HUES64 (cell line): ENCODE measurements at regions not wholly inside any gene's neighbourhood (a gene's known extent, or its start where the extent isn't known, plus 50 kb on each side); places are given as distances from the start of the nearest gene placed in this dataset.
"Not testable (repeated sequence)": the region's sequence is repeated elsewhere in the genome, so short reads cannot be mapped to it uniquely, and the experiment has no call there.

Experiments
- H3K27ac ChIP-seq: 2 replicates; pipeline ENCODE4 v1.7.0; 2013; ENCODE audit warnings: low read depth, low read length, inconsistent platforms
- H3K27me3 ChIP-seq: 2 replicates; pipeline ENCODE4 v1.6.1; 2013; ENCODE audit warnings: mild to moderate bottlenecking, low read length; ENCODE audit not compliant: insufficient read depth
- H3K36me3 ChIP-seq: 2 replicates; pipeline ENCODE4 v1.6.1; 2013; ENCODE audit warnings: mild to moderate bottlenecking, low read length; ENCODE audit not compliant: insufficient read depth
- H3K4me1 ChIP-seq: 2 replicates; pipeline ENCODE4 v1.6.1; 2013; ENCODE audit warnings: mild to moderate bottlenecking, low read length, moderate library complexity; ENCODE audit not compliant: insufficient read depth
- H3K4me3 ChIP-seq: 2 replicates; pipeline ENCODE4 v1.5.1; 2013; ENCODE audit warnings: mild to moderate bottlenecking, low read length, moderate library complexity
- H3K9ac ChIP-seq: 2 replicates; pipeline ENCODE4 v1.6.1; 2013; ENCODE audit warnings: mild to moderate bottlenecking, low read depth, low read length
- H3K9me3 ChIP-seq: 2 replicates; pipeline ENCODE4 v1.6.1; 2013; ENCODE audit warnings: low read depth, low read length; ENCODE audit not compliant: insufficient read depth
- WGBS: fragments of 150-250, 120-280 bp; methylation state at CpG from one replicate; pipeline ENCODE4 v1.1.7; 2013; ENCODE audit warnings: missing lambda C conversion rate; 5-methylcytosine and 5-hydroxymethylcytosine counted together

DNA sequence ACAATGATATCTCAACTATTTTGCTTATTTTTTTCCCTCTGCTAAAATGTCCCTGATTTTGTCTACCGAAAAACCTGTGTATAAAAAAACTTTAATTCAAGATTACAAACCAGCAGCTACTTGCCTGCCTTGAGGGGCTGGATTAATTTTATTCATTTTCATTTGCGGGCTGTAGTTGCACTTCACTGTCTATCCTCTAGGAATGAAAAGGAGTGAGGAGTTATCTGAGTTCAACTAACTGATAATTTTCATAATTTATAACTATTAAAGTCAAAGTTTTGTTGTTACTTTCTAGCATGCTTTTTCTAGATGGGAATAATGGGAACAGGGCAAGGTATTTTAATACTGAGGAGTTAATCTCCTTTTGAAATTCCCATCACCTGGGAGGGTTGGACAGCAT is 50.3 kb upstream of the AGTPBP1 start:
- not testable (repeated sequence) for H3K27me3 ChIP-seq, H3K9me3 ChIP-seq, H3K27ac ChIP-seq, H3K9ac ChIP-seq, H3K4me3 ChIP-seq, H3K36me3 ChIP-seq, H3K4me1 ChIP-seq
- 83% methylated on average over 1 of the region's 2 CpGs for WGBS

DNA sequence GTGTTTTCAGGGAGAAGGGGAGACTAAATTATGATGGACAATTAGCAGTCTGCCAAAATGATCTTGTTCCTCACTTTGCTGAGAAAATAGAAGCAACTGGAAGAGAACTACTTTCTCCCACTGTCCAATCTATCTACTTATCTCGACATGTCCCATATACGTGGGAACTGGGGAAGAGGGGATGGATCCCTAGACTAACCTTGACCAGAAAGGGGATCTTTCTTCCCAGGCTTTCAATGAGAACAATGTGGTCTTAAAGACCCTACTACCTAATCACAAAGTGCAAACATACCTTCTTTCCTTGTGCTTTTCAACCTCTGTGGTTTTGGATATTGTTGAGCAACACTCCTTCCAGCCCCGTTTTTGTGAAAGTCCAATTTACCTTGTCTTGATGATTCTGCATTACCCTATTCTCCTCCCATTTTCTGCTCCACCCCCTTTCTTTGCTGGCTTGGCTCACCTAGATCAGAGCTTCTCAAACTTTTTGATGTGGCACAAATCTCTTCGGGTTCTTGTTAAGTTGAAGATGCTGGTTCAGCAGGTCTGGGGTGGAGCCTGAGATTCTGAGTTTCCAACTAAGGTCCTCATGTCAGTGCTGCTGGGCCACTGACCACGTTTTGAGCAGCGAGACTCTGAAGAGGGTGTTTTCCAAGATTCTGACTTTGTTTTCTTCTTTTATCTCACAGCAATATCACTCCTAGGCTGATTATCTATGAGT is 61.4 kb upstream of the AGTPBP1 start:
- not testable (repeated sequence) for H3K9ac ChIP-seq, H3K4me1 ChIP-seq, H3K27me3 ChIP-seq, H3K27ac ChIP-seq, H3K36me3 ChIP-seq, H3K4me3 ChIP-seq, H3K9me3 ChIP-seq
- WGBS = 79% methylated on average over 4 of the region's 6 CpGs

DNA sequence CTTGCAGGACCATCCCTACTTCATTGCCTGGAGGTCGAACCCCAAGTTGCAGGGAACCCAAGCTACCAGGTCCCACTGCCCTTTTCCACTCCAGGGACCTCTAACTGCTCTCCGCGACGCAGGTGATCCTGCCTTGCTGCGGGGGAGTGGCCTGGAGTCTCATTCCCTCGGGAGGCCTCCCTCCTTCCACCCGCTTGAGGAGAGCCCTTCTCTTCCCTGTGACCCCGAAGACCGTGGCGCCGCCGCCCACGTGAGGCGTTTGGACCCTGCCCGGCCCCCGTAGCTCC is 63.0 kb upstream of the AGTPBP1 start:
- H3K4me3 ChIP-seq = peak overlapping the region; percentile 84
- not testable (repeated sequence) for H3K4me1 ChIP-seq, H3K36me3 ChIP-seq, H3K9me3 ChIP-seq, H3K27me3 ChIP-seq
- H3K9ac ChIP-seq = peak overlapping the region; percentile 25; the same call in 1 of the 2 replicates
- H3K27ac ChIP-seq = peak overlapping the region; percentile 70; the same call in 1 of the 2 replicates
- WGBS = under 1% methylated on average over 16 of the region's 16 CpGs

DNA sequence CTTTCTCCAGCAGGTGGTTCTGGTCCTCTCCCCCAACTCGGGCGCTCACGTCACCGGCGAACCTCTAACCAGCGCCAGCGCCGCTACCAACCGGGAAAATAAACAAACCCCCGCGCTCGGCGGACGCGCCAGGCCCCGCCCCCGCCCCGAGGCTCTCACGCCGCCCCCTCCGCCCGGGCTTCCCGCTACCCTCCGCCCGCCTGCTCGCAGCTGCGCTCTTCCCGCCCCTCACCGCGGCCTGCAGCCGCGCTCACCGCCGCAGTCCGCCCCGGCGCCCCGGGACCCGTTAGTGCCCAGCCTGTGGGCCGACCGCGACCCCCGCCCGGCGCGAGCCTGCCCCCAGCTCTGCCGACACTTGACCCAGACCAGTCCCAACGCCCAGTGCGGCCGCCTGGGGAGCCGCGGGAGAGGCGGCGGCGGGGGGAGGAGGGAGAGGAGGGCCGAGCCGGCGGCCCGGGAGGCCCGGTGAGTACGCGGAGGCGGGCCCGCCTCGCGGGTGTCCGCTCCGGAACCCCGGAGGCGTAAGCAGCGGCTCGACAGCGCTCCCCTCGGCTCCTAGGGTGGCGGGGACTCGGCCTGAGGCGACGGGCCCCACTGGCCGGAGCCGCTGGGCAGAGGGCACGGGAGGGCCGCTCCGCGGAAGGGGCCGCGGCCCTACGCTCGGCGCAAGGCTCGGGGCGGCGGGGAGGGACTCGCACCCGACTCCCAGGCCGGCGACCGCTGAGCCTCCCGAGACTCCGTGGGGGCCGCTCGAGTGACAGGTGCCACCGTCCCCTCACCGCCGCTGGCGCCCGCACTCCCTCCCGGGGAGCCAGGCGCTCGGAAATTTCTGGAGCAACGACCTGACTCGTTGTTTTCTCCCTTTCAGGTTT is 63.6 kb upstream of the AGTPBP1 start:
- not testable (repeated sequence) for H3K9me3 ChIP-seq, H3K27me3 ChIP-seq, H3K4me1 ChIP-seq, H3K36me3 ChIP-seq
- peak overlapping the region; percentile 84 for H3K4me3 ChIP-seq
- peak overlapping the region; percentile 70 for H3K9ac ChIP-seq
- H3K27ac ChIP-seq = peak overlapping the region; percentile 70; the same call in 1 of the 2 replicates
- under 1% methylated on average over 105 of the region's 111 CpGs for WGBS

DNA sequence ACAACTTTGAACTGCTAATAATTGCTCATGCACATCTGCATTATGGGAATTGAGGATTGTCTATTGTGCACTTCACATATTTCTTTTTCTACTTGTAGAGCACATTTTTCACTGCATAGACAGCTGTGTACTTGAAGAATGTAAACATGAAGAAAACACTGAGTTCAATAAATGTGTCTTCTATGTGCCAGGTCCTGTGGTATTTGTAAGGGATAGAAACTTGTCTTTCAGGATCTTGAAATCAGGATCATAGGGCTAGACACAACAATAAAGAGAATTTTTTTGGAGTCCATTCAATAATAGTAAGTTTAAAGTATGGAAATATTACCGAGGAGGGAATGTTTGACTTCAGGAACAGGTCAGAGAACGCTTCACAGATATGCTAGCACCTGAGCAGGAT is 66.6 kb upstream of the AGTPBP1 start:
- not testable (repeated sequence) for H3K36me3 ChIP-seq, H3K4me3 ChIP-seq, H3K27me3 ChIP-seq, H3K9ac ChIP-seq, H3K9me3 ChIP-seq, H3K4me1 ChIP-seq, H3K27ac ChIP-seq
- 97% methylated on average over 2 of the region's 2 CpGs for WGBS

DNA sequence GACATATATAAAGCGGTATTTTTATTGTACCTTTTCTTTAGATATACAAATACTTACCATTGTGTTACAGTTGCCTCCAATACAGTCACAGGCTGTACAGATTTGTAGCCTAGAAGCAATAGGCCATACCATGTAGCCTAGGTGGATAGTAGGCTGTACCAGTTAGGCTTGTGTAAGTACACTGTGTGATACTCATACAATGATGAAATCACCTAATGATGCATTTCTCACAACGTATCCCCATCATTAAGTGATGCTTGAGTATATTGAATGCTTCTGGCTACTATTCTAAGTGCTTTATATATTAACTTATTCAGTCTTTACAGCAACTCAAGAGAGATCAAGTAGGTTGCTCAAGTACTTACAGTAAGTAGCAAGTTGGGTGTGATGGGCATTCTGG is 71.6 kb upstream of the AGTPBP1 start:
- no CpG with 5 or more reads among the region's 2 CpGs for WGBS
- not testable (repeated sequence) for H3K4me1 ChIP-seq

DNA sequence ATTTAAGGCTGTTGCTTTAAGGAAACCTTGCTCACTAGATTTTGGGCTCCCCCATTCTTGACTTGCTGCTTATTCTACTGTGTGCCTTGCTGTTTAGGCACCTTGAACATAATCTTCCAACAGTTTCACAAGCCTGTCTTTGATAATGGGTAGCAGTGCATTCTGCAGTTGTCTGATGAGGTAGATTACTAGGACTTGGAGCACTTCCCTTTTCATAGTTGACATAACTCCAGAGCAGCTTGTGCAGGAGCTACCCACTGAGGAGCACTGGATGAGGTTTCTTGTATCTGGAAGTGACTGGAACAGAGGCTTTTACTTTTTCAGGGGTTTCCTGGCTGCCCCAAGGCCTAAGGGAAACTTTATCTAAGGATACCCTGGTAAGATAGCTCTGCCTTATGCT is 73.0 kb upstream of the AGTPBP1 start:
- not testable (repeated sequence) for H3K27me3 ChIP-seq, H3K4me1 ChIP-seq, H3K9ac ChIP-seq, H3K4me3 ChIP-seq, H3K27ac ChIP-seq, H3K9me3 ChIP-seq, H3K36me3 ChIP-seq

More for the DNA sequence above, 71.6 kb upstream of the AGTPBP1 start:
- H3K4me3 ChIP-seq, H3K36me3 ChIP-seq, H3K9ac ChIP-seq, H3K27ac ChIP-seq, H3K9me3 ChIP-seq, H3K27me3 ChIP-seq: not testable (repeated sequence)

DNA sequence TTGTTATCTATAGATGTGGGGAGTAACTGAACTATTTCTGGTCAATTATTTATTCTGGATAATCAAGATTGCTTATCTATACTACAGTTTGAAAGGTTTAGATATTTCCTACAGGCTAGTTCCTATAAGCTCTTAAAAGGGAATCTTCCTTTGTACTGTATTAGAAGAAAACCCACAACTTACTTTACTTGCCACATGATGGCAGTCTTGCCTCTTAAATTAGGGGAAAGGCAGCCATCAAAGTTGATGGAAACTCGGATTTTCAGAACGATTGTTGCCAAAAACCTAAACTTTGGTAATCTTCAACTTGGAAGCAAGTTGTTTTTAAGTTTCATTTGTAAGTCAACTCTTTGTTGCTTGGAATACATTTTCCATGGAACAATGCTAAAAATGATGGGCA is 77.2 kb upstream of the AGTPBP1 start:
- H3K4me3 ChIP-seq, H3K27me3 ChIP-seq, H3K4me1 ChIP-seq, H3K27ac ChIP-seq, H3K36me3 ChIP-seq, H3K9ac ChIP-seq, H3K9me3 ChIP-seq: not testable (repeated sequence)
- WGBS = 43% methylated on average over 2 of the region's 2 CpGs

DNA sequence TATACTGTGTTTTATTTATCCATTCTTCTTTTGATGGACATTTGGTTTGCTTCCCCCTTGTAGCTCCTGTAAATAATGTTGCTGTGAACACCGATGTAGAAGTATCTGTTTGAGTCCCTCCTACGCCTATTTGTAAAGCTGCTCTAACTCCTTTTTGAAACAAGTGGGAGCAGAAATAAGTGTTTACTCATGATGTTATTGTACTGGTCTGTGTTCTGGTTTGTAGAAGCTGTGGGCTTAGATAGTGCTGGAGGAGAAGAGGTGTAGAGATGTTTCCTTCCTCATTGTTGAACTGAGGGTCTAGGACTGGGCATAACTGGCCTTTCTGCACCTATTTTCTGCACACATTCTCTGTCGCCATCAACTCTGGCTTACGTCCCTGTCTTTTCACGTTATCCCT is 78.8 kb upstream of the AGTPBP1 start:
- not testable (repeated sequence) for H3K36me3 ChIP-seq, H3K4me1 ChIP-seq, H3K9me3 ChIP-seq, H3K9ac ChIP-seq, H3K27ac ChIP-seq, H3K27me3 ChIP-seq, H3K4me3 ChIP-seq
- 97% methylated on average over 4 of the region's 5 CpGs for WGBS

DNA sequence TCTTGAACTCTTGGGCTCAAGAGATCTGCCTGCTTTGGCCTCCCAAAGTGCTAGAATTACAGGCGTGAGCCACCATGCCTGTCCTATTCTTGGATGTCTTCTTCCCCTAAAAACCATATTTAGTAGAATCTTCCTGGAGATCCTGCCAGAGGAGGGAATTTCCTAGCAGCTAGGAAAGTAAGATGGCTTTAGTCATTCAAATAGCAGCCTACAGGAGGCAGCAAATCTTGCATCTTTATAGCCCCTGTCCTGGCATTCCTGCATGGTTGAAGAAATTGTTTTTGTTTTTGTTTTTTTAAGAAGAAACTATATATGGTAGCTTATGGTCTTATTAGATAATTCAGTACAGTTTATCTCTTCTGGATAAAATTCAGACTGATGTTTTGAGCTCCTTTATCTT is 83.2 kb upstream of the AGTPBP1 start:
- H3K27me3 ChIP-seq, H3K9ac ChIP-seq, H3K4me3 ChIP-seq, H3K27ac ChIP-seq, H3K4me1 ChIP-seq, H3K9me3 ChIP-seq, H3K36me3 ChIP-seq: not testable (repeated sequence)
- 77% methylated on average over 1 of the region's 1 CpG for WGBS

DNA sequence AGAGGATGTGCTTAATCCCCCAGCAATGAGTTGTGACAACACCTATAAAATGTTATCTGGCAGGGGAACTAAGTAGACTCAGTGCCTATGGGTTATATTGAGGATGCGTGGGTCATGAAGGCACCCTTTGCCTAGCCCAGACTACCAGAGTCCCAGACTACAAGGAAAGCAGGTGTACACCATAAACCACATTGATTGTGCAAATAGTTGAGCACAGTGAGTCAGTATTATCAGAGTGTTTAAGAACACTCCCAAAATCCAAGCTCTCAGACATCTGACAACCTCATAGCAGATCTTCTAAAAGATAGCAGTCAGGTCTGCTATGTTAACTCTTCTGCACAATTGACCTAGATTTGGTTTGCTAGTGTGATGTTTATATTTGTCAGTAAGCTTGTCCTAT is 92.8 kb upstream of the AGTPBP1 start:
- not testable (repeated sequence) for H3K9ac ChIP-seq, H3K36me3 ChIP-seq, H3K9me3 ChIP-seq, H3K4me1 ChIP-seq, H3K4me3 ChIP-seq, H3K27ac ChIP-seq, H3K27me3 ChIP-seq
- 90% methylated on average over 1 of the region's 1 CpG for WGBS

DNA sequence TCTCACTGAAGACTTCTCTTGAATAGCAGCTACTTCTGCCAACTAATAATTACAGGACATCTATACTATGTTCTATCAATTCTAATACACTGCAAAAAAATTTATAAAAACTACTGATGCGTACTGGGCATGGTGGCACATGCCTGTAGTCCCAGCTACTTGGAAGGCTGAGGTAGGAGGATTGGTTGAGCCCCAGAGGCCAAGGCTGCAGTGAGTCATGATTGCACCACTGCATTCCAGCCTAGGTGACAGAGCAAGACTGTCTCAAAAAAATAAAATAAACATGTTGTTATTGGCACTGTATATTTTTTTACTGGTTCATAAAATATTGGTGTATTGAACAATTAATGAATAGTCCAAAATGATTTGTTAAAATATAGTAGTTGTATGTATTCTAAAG is 97.0 kb upstream of the NAA35 start:
- peaks cover 20% of the 10 kb centered on the region; the same call in 1 of the 2 replicates for H3K36me3 ChIP-seq
- H3K4me1 ChIP-seq, H3K27me3 ChIP-seq, H3K9ac ChIP-seq, H3K27ac ChIP-seq, H3K4me3 ChIP-seq, H3K9me3 ChIP-seq: not testable (repeated sequence)
- 97% methylated on average over 1 of the region's 1 CpG for WGBS
